K562 (cell line): ENCODE measurements at regions not wholly inside any gene's neighbourhood (a gene's known extent, or its start where the extent isn't known, plus 50 kb on each side); places are given as distances from the start of the nearest gene placed in this dataset.

Experiments used
- ATAC-seq: fragments of 200-7000 bp; cut with Tn5 transposase; 3 replicates; pipeline ENCODE4 v1.9.1; 2020; ENCODE audit warnings: moderate library complexity
- BruUV-seq: library from RNA; stranded (reverse); fragments of 400-500 nt; replicated peaks from 2 replicates; lab custom pipeline; 2021; lab: Mats Ljungman, UMichigan
- CTCF ChIA-PET: fragments of 300-600 bp; formaldehyde crosslinking; extraction: SDS; loops from one replicate; lab custom pipeline; 2021; ENCODE audit warnings: low intra/inter-chr PET ratio; lab: Yijun Ruan, JAX
- POLR2A ChIA-PET: fragments of 300-600, 350-650 bp; sonication (Branson Sonifier 250); formaldehyde crosslinking; extraction: SDS; loops from one replicate; lab custom pipeline; 2021; ENCODE audit warnings: antibody characterized with exemption, inconsistent platforms; lab: Yijun Ruan, JAX
- DNase-seq, 4 experiments: peaks; one replicate each; pipeline versions ENCODE4 v3.0.0 to v3.0.0-alpha.2; 2011 to 2018; ENCODE audit warnings: low spot score in 3 of 4, mixed read lengths in 3 of 4; ENCODE audit errors: extremely low read depth in 1 of 4
- FAIRE-seq: peaks from 2 replicates; lab custom pipeline; 2011; peaks lifted over from hg19 to GRCh38; lab: Jason Lieb, UNC
- H2AFZ ChIP-seq: 2 replicates; pipeline ENCODE4 v1.6.0; 2011; ENCODE audit warnings: low read depth, low read length, control low read depth, inconsistent platforms
- H3K27ac ChIP-seq: fragments of 200-600 bp; 3 replicates; pipeline ENCODE4 v1.8.0; 2011; ENCODE audit warnings: low read depth, mild to moderate bottlenecking, control low read depth, inconsistent platforms, low read length, moderate library complexity, mixed read lengths; ENCODE audit errors: extremely low read depth
- H3K27me3 ChIP-seq, 2 experiments: fragments of 300-600 bp in 1 of 2; 2 replicates in 1 of 2; 3 replicates in 1 of 2; pipeline versions ENCODE4 v1.6.0 to v1.8.0; 2011; ENCODE audit warnings: inconsistent platforms in 2 of 2, low read length in 2 of 2, mild to moderate bottlenecking in 1 of 2, mixed read lengths in 1 of 2, moderate library complexity in 1 of 2; ENCODE audit not compliant: control insufficient read depth in 2 of 2, insufficient read depth in 2 of 2
- H3K36me3 ChIP-seq: fragments of 300-600 bp; 3 replicates; pipeline ENCODE4 v1.8.0; 2011; ENCODE audit warnings: mild to moderate bottlenecking, low read length, inconsistent platforms; ENCODE audit not compliant: control insufficient read depth, insufficient read depth
- H3K4me1 ChIP-seq, 2 experiments: fragments of 200-600 bp in 1 of 2; replicated peaks in 1 of 2; 2 replicates in 1 of 2; 3 replicates in 1 of 2; pipeline versions ENCODE4 v1.5.1 to v1.8.0; 2011; ENCODE audit warnings: inconsistent platforms in 2 of 2, low read length in 2 of 2, mild to moderate bottlenecking in 1 of 2, mixed read lengths in 1 of 2, moderate library complexity in 1 of 2; ENCODE audit not compliant: control insufficient read depth in 2 of 2, insufficient read depth in 2 of 2
- H3K4me2 ChIP-seq: 2 replicates; pipeline ENCODE4 v1.6.1; 2011; ENCODE audit warnings: low read length, control low read depth, inconsistent platforms, mixed read lengths; ENCODE audit not compliant: insufficient read depth
- H3K4me3 ChIP-seq: fragments of 200-600 bp; sonication (generic), shearing (Covaris generic); 2 replicates; pipeline ENCODE4 v1.5.1; 2016; ENCODE audit warnings: control low read depth, inconsistent platforms
- H3K79me2 ChIP-seq: fragments of 200-600 bp; 3 replicates; pipeline ENCODE4 v1.8.0; 2011; ENCODE audit warnings: low read length, inconsistent platforms; ENCODE audit not compliant: control insufficient read depth, insufficient read depth
- H3K9ac ChIP-seq, 2 experiments: 2 replicates each; pipeline versions ENCODE4 v1.6.0 to v1.6.1; 2011; ENCODE audit warnings: low read depth in 2 of 2, low read length in 2 of 2, control low read depth in 1 of 2, inconsistent platforms in 1 of 2, mild to moderate bottlenecking in 1 of 2, mixed read lengths in 1 of 2; ENCODE audit not compliant: insufficient read depth in 1 of 2
- H3K9me1 ChIP-seq: one replicate; pipeline ENCODE4 v1.6.0; 2011; ENCODE audit warnings: inconsistent platforms, mild to moderate bottlenecking, low read length, moderate library complexity; ENCODE audit not compliant: control insufficient read depth, insufficient read depth
- H3K9me3 ChIP-seq: replicated peaks from 2 replicates; pipeline ENCODE4 v1.5.1; 2011; ENCODE audit warnings: low read depth, low read length, inconsistent platforms; ENCODE audit not compliant: control insufficient read depth, insufficient read depth
- H4K20me1 ChIP-seq: replicated peaks from 2 replicates; pipeline ENCODE4 v1.6.1; 2011; ENCODE audit warnings: low read length, inconsistent platforms, mixed read lengths; ENCODE audit not compliant: control insufficient read depth, insufficient read depth
- ZKSCAN1 ChIP-seq: fragments of 150-350 bp; IDR thresholded peaks from 2 replicates; pipeline ENCODE4 v1.6.1; 2016; ENCODE audit warnings: low read depth, low read length
- WGBS: fragments of 100-300 bp; shearing (Covaris generic); methylation state at CpG from one replicate; pipeline ENCODE4 v1.1.6; 2016; ENCODE audit warnings: low coverage, mixed read lengths; ENCODE audit not compliant: insufficient coverage; ENCODE audit errors: missing lambda C conversion rate; 5-methylcytosine and 5-hydroxymethylcytosine counted together
- in situ Hi-C: fragments of 300-500 bp; cut with MboI; formaldehyde crosslinking; loops from 4 replicates; pipeline ENCODE4 v1.15.0; 2018; ENCODE audit warnings: inconsistent platforms, mixed read lengths
- intact Hi-C: fragments of 100-400 bp; cut with micrococcal nuclease; formaldehyde crosslinking; loops from 2 replicates; pipeline ENCODE4 v1.14.2; 2022
- TF ChIP-seq, protein P1 (sequence below): fragments of 450-650 bp; IDR thresholded peaks from 2 replicates; pipeline ENCODE4 v1.6.1; 2014; ENCODE audit warnings: low read depth, mild to moderate bottlenecking, moderate library complexity, borderline replicate concordance

DNA sequence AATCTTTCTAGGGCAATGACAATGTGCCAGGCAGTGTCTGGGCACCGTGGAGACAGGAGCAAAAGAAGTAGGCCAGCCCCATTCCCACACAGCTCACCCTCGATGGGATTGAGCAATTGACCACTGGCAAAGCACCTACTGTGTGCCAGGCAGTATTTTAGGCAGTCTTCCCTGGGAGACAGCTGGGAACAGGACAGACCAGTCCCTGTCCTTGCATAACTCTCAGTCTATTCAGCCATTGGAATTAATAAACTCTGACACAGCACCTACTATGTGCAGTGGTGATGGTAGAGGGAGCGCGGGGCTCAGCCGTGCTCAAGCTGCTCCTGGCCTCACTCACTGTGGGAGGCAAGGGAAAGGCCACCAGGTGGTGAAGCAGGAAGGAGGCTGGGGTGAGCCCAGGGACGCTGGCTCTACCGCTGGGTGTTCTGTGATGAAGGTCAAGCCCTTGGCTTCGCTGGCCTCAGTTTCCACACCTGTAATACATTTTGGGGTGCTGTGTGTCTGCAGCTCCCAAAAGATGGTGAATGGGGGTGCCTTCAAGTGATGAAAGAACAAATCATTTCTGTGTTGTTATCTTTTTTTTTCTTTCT lies 122.3 kb upstream of the PMEPA1 start:
- POLR2A ChIA-PET: interaction anchor here (0.6 to 0.7 kb wide), 2 partner anchors 20 to 51 kb away, joined by 3 read pairs; no protein-coding TSS in a partner anchor
- H3K27ac ChIP-seq: no peak overlapping the region
- no TSS peak for BruUV-seq
- H3K4me3 ChIP-seq: no peak overlapping the region
- WGBS: 2% methylated on average over 8 of the region's 8 CpGs
- TF ChIP-seq, protein P1, sequence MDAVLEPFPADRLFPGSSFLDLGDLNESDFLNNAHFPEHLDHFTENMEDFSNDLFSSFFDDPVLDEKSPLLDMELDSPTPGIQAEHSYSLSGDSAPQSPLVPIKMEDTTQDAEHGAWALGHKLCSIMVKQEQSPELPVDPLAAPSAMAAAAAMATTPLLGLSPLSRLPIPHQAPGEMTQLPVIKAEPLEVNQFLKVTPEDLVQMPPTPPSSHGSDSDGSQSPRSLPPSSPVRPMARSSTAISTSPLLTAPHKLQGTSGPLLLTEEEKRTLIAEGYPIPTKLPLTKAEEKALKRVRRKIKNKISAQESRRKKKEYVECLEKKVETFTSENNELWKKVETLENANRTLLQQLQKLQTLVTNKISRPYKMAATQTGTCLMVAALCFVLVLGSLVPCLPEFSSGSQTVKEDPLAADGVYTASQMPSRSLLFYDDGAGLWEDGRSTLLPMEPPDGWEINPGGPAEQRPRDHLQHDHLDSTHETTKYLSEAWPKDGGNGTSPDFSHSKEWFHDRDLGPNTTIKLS: no peak
- peak; percentile 95 for TF ChIP-seq ZKSCAN1
- no peak overlapping the region for H3K9ac ChIP-seq
- intact Hi-C loops: no loop called here
- no peak for DNase-seq
- FAIRE-seq: no peak
- H3K4me2 ChIP-seq: no peak overlapping the region
- no peaks in the 10 kb centered on the region for H3K79me2 ChIP-seq
- no peaks in the 10 kb centered on the region for H3K9me1 ChIP-seq
- CTCF ChIA-PET: no interaction called here
- no peaks in the 10 kb centered on the region; a peak in 1 of 5 replicates for H3K4me1 ChIP-seq
- peaks cover 5 to 60% of the 10 kb centered on the region in 2 experiments; a peak in 4 of 5 replicates for H3K27me3 ChIP-seq
- H4K20me1 ChIP-seq: 0 out of 2 replicates have a peak, but pooled peaks cover 9% of the 10 kb centered on the region
- H3K36me3 ChIP-seq: no peaks in the 10 kb centered on the region
- no peak overlapping the region for H2AFZ ChIP-seq
- no peak for ATAC-seq
- H3K9me3 ChIP-seq: no peaks in the 10 kb centered on the region
- in situ Hi-C loops: no loop called here
